Adipocyte (in vitro differentiated cells): ENCODE measurements at regions not wholly inside any gene's neighbourhood (a gene's known extent, or its start where the extent isn't known, plus 50 kb on each side); places are given as distances from the start of the nearest gene placed in this dataset.

Experiments
- DNase-seq: peaks from one replicate; pipeline ENCODE4 v3.0.0-alpha.2; 2015; ENCODE audit warnings: low read depth
- H3K27me3 ChIP-seq: replicated peaks from 2 replicates; pipeline ENCODE4 v1.7.0; 2013; ENCODE audit warnings: mild to moderate bottlenecking, low read length, moderate library complexity; ENCODE audit not compliant: control insufficient read depth, insufficient read depth
- H3K36me3 ChIP-seq: 2 replicates; pipeline ENCODE4 v1.7.0; 2013; ENCODE audit warnings: low read length, mild to moderate bottlenecking, moderate library complexity; ENCODE audit not compliant: control insufficient read depth, insufficient read depth, severe bottlenecking
- H3K4me1 ChIP-seq: 2 replicates; pipeline ENCODE4 v1.7.0; 2013; ENCODE audit warnings: mild to moderate bottlenecking, low read length, moderate library complexity; ENCODE audit not compliant: control insufficient read depth, insufficient read depth
- H3K4me3 ChIP-seq: 2 replicates; pipeline ENCODE4 v1.7.0; 2013; ENCODE audit warnings: mild to moderate bottlenecking, low read length, moderate library complexity
- H3K9ac ChIP-seq: 2 replicates; pipeline ENCODE4 v1.7.0; 2013; ENCODE audit warnings: mild to moderate bottlenecking, low read length, moderate library complexity
- H3K9me3 ChIP-seq: 2 replicates; pipeline ENCODE4 v1.7.0; 2013; ENCODE audit warnings: mild to moderate bottlenecking, low read length, moderate library complexity; ENCODE audit not compliant: control insufficient read depth

GRCh38 chr6:167487749-167488664, 163.1 kb downstream of the TTLL2 start:
- DNase-seq, result no peak
- H3K27me3 ChIP-seq, result peaks cover 27% of the 10 kb centered on the region

GRCh38 chr6:167491438-167492099, 166.7 kb downstream of the TTLL2 start:
- H3K4me3 ChIP-seq, result no peak overlapping the region
- no peaks in the 10 kb centered on the region for H3K36me3 ChIP-seq
- no peak for DNase-seq
- no peak overlapping the region for H3K9ac ChIP-seq
- H3K9me3 ChIP-seq, result no peaks in the 10 kb centered on the region
- peaks cover 10% of the 10 kb centered on the region for H3K4me1 ChIP-seq
- peaks cover 28% of the 10 kb centered on the region for H3K27me3 ChIP-seq

More at GRCh38 chr6:167487749-167488664, 163.1 kb downstream of the TTLL2 start:
- Histone ChIP-seq H3K9ac (no peak overlapping the region), H3K9me3 (no peaks in the 10 kb centered on the region), H3K4me3 (no peak overlapping the region), H3K36me3 (no peaks in the 10 kb centered on the region), H3K4me1 (no peaks in the 10 kb centered on the region)

- H3K27me3 ChIP-seq, result peaks cover 23% of the 10 kb centered on the region
- no peaks in the 10 kb centered on the region for H3K36me3 ChIP-seq
- H3K4me3 ChIP-seq, result no peak overlapping the region
- no peak for DNase-seq
- no peak overlapping the region for H3K9ac ChIP-seq
- no peaks in the 10 kb centered on the region for H3K9me3 ChIP-seq
- peaks cover 10% of the 10 kb centered on the region for H3K4me1 ChIP-seq
These were observed 167.2 kb downstream of the TTLL2 start for GRCh38 chr6:167492100-167492449.

- H3K9ac ChIP-seq, result no peak overlapping the region
- no peak for DNase-seq
- peaks cover 17% of the 10 kb centered on the region for H3K27me3 ChIP-seq
- H3K9me3 ChIP-seq, result no peaks in the 10 kb centered on the region
- H3K4me1 ChIP-seq, result peaks cover 10% of the 10 kb centered on the region
- H3K36me3 ChIP-seq, result no peaks in the 10 kb centered on the region
- H3K4me3 ChIP-seq, result no peak overlapping the region
These were observed 168.4 kb downstream of the TTLL2 start for GRCh38 chr6:167493310-167493709.

GRCh38 chr6:167493976-167494697, 169.3 kb downstream of the TTLL2 start:
- DNase-seq, result no peak
- H3K27me3 ChIP-seq, result peaks cover 17% of the 10 kb centered on the region
- H3K9me3 ChIP-seq, result no peaks in the 10 kb centered on the region
- H3K4me1 ChIP-seq, result peaks cover 10% of the 10 kb centered on the region
- no peak overlapping the region for H3K9ac ChIP-seq
- H3K4me3 ChIP-seq, result no peak overlapping the region
- no peaks in the 10 kb centered on the region for H3K36me3 ChIP-seq

GRCh38 chr6:167494698-167495435, 170.0 kb downstream of the TTLL2 start:
- H3K4me1 ChIP-seq, result peaks cover 10% of the 10 kb centered on the region
- H3K9ac ChIP-seq, result no peak overlapping the region
- no peaks in the 10 kb centered on the region for H3K36me3 ChIP-seq
- H3K4me3 ChIP-seq, result no peak overlapping the region
- no peaks in the 10 kb centered on the region for H3K9me3 ChIP-seq
- H3K27me3 ChIP-seq, result peaks cover 17% of the 10 kb centered on the region
- no peak for DNase-seq

GRCh38 chr6:167495506-167496401, 170.9 kb downstream of the TTLL2 start:
- peaks cover 10% of the 10 kb centered on the region for H3K4me1 ChIP-seq

GRCh38 chr6:167496707-167497106, 171.8 kb downstream of the TTLL2 start:
- H3K4me1 ChIP-seq, result peaks cover 10% of the 10 kb centered on the region
- DNase-seq, result no peak
- H3K4me3 ChIP-seq, result no peak overlapping the region
- no peaks in the 10 kb centered on the region for H3K36me3 ChIP-seq
- no peaks in the 10 kb centered on the region for H3K9me3 ChIP-seq
- H3K9ac ChIP-seq, result no peak overlapping the region
- H3K27me3 ChIP-seq, result peaks cover 8% of the 10 kb centered on the region

More at GRCh38 chr6:167495506-167496401, 170.9 kb downstream of the TTLL2 start:
- Histone ChIP-seq H3K36me3 (no peaks in the 10 kb centered on the region), H3K9me3 (no peaks in the 10 kb centered on the region), H3K27me3 (peaks cover 17% of the 10 kb centered on the region), H3K9ac (no peak overlapping the region), H3K4me3 (no peak overlapping the region)
- DNase-seq, result no peak

- no peaks in the 10 kb centered on the region for H3K9me3 ChIP-seq
- H3K36me3 ChIP-seq, result no peaks in the 10 kb centered on the region
- H3K4me1 ChIP-seq, result peaks cover 10% of the 10 kb centered on the region
- H3K9ac ChIP-seq, result no peak overlapping the region
- no peak overlapping the region for H3K4me3 ChIP-seq
- no peak for DNase-seq
- H3K27me3 ChIP-seq, result peaks cover 7% of the 10 kb centered on the region
These were observed 172.7 kb downstream of the TTLL2 start for GRCh38 chr6:167497428-167498056.
